NCI-H2196 (cell line): ENCODE measurements at regions not wholly inside any gene's neighbourhood (a gene's known extent, or its start where the extent isn't known, plus 50 kb on each side); places are given as distances from the start of the nearest gene placed in this dataset.
A peak's percentile ranks its signal among the peaks of the same experiment; 100 is the strongest.

Experiments used
- DNase-seq: peaks from one replicate; lab custom pipeline; 2025; ENCODE audit not compliant: unreplicated experiment; lab: John Stamatoyannopoulos, UW

- no peak for DNase-seq
These were observed 367.3 kb upstream of the C2CD4B start for GRCh38 chr15:62532367-62532766.

- no peak for DNase-seq
These were observed 368.6 kb upstream of the C2CD4B start for GRCh38 chr15:62533687-62534086.

- no peak for DNase-seq
These were observed 369.9 kb upstream of the C2CD4B start for GRCh38 chr15:62534996-62535395.

GRCh38 chr15:62539236-62539635 lies 374.2 kb upstream of the C2CD4B start:
- no peak for DNase-seq

GRCh38 chr15:62541250-62541649 lies 376.2 kb upstream of the C2CD4B start:
- DNase-seq, result no peak

GRCh38 chr15:62541846-62542245 lies 376.8 kb upstream of the C2CD4B start:
- DNase-seq, result no peak

- no peak for DNase-seq
These were observed 379.4 kb upstream of the C2CD4B start for GRCh38 chr15:62544446-62544845.

GRCh38 chr15:62545467-62546227 lies 380.6 kb upstream of the C2CD4B start:
- DNase-seq, result peak; percentile 31

- DNase-seq, result no peak
These were observed 381.5 kb upstream of the C2CD4B start for GRCh38 chr15:62546628-62547027.

- no peak for DNase-seq
These were observed 382.5 kb upstream of the C2CD4B start for GRCh38 chr15:62547584-62547983.

- DNase-seq, result no peak
These were observed 384.4 kb upstream of the C2CD4B start for GRCh38 chr15:62549345-62549970.

- DNase-seq, result no peak
These were observed 385.0 kb upstream of the C2CD4B start for GRCh38 chr15:62550106-62550505.

- no peak for DNase-seq
These were observed 387.4 kb upstream of the C2CD4B start for GRCh38 chr15:62552444-62552843.

- DNase-seq, result no peak
These were observed 389.0 kb upstream of the C2CD4B start for GRCh38 chr15:62553911-62554563.

- DNase-seq, result no peak
These were observed 393.7 kb upstream of the C2CD4B start for GRCh38 chr15:62558640-62559380.

GRCh38 chr15:62559381-62559733 lies 394.3 kb upstream of the C2CD4B start:
- no peak for DNase-seq

- no peak for DNase-seq
These were observed 396.0 kb upstream of the C2CD4B start for GRCh38 chr15:62561059-62561519.

- DNase-seq, result no peak
These were observed 396.5 kb upstream of the C2CD4B start for GRCh38 chr15:62561571-62561970.

- no peak for DNase-seq
These were observed 400.0 kb upstream of the C2CD4B start for GRCh38 chr15:62564886-62565633.

GRCh38 chr15:62565634-62566026 lies 400.5 kb upstream of the C2CD4B start:
- no peak for DNase-seq

- no peak for DNase-seq
These were observed 401.2 kb upstream of the C2CD4B start for GRCh38 chr15:62566248-62566647.
